ENCODE measurements at regions not wholly inside any gene's neighbourhood (a gene's known extent, or its start where the extent isn't known, plus 50 kb on each side); places are given as distances from the start of the nearest gene placed in this dataset.

GRCh38 chr13:71067165-71067815 lies 799.7 kb downstream of the DACH1 start:
- DNase-seq: peak in 1 of 2 experiments; percentile 8

GRCh38 chr13:71056581-71056980 lies 810.4 kb downstream of the DACH1 start:
- no peak for DNase-seq

- no peak for DNase-seq
Observed at GRCh38 chr13:71055644-71056043, 811.4 kb downstream of the DACH1 start.

GRCh38 chr13:71055047-71055446 lies 812.0 kb downstream of the DACH1 start:
- DNase-seq: no peak

DNA sequence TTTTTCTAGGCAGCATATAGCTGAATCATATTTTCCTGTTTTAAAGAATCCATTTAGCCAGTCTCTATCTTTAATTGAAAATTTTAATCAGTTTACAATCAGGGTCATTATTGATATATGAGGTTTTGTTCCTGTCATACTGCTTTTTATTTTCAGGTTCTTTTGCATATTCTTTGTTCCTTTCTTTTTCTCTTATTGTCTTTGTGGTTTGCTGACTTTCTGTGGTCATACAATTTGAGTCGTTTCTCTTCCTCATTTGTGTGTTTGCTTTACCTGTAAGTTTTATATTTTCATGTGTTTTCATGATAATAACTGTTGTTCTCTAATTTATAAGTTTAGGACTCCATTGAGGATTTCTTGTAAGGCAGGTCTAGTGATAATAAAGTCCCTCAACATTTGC lies 812.6 kb downstream of the DACH1 start:
- no peak for DNase-seq

GRCh38 chr13:71051573-71051972 lies 815.4 kb downstream of the DACH1 start:
- DNase-seq: no peak

DNA sequence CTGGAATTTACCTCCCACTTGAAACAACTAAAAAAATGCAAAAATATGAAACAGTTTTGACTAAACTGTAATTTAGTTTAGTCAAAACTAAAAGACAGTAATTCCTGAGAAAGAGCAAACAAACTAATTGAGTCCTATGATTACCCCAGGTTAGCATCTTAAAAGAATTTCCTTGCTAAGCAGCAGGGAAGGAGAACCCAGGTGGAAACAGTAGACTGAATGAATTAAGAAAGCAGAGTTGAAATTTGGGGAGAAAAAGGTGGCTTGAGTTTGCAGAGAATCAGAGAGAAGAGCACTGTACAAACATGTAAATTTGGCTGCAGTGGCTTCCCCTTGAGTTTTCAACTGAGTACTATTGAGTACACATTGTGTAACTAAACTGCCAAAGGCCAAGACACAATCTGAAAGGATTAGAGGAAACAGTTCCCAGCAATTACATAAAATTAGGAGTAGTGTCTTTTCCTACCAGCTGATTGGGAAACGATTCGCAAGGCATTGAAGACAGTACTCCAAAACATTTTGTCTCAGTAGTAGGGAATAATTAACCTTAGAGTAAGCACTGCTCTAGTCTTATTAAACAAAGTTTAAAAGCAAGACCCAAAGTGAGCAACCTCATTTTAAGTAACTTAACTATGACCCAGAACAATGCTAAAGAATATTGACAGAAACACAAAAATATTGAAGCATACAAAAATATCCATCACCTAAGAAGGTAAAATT lies 820.5 kb downstream of the DACH1 start:
- DNase-seq: no peak

DNA sequence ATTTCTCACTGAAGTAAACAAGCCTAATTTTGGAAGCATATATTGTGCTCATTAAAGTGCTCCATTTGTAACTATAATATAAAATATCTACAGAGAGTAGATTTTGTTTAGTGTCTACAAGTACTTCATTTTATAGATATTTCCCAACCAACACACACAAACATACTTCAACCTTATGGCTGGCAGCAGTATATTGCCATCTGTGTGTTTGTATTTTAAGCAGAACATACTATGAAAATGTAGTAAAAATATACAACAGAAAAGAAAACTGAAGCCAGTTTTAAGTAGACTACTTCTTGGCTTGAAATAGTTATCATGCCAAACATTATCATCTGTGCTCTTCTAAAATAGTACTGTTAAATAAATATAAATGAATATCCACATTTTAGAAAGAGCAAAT lies 821.9 kb downstream of the DACH1 start:
- no peak for DNase-seq

GRCh38 chr13:71039440-71039839 lies 827.6 kb downstream of the DACH1 start:
- no peak for DNase-seq

DNA sequence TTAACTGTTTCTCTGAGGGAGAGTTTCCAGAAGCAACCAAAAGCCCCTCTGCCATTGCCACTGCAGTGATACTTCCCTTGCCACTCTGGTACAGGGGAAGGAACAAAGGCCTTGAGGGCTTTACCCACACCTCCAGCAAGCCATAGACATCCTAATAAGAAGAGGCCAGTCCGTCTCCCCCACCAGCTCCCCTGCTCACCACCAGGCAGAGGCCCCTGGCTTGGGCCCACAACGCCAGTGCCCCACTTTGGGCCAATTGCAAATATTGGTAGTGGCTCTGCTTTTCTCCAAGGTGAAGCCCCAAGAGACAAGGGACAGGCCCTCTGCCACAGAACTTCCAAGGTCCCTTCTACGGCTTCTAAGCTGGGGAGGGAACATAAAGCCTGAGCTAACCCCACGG lies 833.0 kb downstream of the DACH1 start:
- DNase-seq: no peak

DNA sequence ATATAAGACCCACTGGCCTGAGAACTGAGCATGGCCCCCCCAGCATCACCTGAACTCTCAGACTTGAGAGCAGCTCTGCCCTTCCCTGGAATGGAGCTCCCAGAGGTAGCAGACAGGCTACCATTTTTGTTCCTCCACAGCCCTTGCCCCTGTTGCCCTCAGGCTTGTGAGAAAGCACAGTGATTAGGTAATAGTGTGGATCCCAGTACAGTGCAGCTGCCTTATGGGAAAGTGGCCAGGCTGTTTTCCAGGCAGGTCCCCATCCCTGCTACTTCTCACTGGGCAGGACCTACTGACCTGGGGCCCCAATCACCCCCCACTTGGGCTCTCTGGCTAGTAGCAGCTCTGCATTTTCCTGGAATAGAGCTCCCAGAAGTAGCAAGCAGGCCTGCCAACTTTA lies 834.0 kb downstream of the DACH1 start:
- DNase-seq: no peak

- DNase-seq: no peak
Observed at GRCh38 chr13:71030784-71031183, 836.2 kb downstream of the DACH1 start.

GRCh38 chr13:71028884-71029283 lies 838.1 kb downstream of the DACH1 start:
- no peak for DNase-seq

DNA sequence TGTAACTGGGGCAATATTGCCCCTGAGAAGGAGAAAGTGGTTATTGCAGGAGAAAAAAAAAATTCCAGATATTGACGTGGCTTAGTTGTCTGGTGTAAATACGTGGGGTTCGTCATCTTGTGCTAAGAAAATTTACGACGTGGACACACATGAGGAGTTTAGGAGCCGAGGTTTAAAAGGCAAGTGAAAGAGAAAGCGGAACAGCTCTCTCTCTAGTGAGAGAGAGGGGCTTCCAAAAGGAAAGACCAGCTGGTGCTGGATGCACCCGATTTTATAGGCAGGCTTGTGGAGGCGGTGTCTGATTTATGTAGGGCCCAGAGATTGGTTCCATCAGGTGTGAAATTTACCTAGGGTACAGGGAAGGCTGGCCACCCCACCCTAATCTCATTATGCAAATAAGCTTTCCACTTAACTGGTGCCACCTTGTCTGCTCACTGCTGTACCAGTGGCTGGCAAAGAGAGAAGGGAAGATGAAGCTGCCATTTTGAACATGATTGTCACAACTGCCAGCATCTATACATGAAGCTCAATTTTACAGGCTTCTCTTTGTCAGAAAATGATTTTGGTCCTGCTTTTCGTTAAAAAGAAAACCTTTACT lies 845.1 kb downstream of the DACH1 start:
- no peak for DNase-seq

DNA sequence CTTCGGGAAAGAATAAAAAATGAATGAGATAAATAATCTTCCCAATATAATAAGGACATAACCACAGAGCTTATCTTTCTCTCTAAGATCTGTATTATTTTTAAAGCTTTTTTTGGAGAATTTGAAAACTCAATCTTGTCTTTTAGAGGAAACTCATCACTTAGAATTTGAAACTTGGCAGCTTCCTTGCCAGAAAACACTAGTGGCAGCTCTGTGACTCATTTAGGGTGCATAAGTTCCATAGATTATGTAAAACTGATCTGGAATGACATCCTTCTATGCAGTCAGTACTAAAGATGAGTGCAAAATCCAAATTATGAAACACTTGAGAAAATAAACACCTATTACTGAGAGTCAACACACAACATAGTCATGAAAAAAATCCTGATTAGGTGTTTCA lies 848.0 kb downstream of the DACH1 start:
- no peak for DNase-seq

GRCh38 chr13:71018544-71018943 lies 848.5 kb downstream of the DACH1 start:
- no peak for DNase-seq

- no peak for DNase-seq
Observed at GRCh38 chr13:71017607-71018006, 849.4 kb downstream of the DACH1 start.

DNA sequence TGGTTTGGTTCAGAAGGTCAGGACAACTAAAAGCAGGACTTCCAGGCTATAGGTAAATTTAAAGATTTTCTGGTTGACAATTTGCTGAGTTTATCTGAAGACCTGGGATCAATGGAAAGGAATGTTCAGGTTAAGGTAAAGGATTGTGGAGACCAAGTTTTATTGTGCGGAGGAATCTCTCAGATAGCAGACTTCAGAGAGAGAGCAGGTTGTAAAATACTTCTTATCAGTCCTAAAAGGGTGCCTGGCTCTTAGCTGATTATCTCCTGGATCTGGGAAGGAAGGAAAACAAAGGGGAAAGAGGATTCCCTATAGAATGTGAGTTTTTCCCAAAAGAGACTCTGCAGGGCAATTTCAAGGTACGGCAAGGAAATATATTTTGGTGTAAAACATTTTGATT lies 851.5 kb downstream of the DACH1 start:
- DNase-seq: no peak

DNA sequence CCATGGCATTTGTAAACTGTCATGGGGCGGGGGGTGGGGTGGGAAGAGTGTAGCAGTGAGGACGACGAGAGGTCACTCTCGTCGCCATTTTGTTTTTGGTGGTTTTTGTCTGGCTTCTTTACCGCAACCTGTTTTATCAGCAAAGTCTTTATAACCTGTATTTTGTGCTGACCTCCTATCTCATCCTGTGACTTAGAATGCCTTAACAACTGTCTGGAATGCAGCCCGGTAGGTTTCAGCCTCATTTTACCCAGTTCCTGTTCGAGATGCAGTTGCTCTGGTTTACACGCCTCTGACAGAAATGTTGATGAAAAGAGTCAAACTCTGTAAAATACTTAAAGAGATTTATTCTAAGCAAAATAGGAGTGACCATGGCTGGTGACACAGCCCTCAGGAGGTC lies 852.0 kb downstream of the DACH1 start:
- no peak for DNase-seq

GRCh38 chr13:71005919-71006318 lies 861.1 kb downstream of the DACH1 start:
- no peak for DNase-seq

DNA sequence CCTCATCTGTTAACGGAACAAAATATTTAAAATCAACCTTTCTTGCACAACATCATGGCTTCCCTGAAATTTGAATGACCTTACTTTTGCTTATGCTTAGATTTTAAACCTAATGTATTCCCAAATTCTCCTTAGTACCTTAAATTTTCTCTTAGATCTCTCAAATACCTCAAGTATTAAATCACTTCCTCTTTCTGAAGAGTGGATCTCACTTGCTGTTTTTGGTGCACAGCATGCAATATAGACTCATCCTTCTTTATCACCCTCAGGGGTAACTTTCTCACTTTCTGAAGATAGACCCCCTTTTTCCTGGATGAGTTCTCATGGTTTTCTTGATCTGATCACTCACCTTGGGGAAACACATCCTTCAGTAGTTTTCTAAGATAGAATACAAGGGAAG lies 871.7 kb downstream of the DACH1 start:
- no peak for DNase-seq

- DNase-seq: peak in 1 of 2 experiments; percentile 4
Observed at GRCh38 chr13:70994191-70994590, 872.8 kb downstream of the DACH1 start.

DNA sequence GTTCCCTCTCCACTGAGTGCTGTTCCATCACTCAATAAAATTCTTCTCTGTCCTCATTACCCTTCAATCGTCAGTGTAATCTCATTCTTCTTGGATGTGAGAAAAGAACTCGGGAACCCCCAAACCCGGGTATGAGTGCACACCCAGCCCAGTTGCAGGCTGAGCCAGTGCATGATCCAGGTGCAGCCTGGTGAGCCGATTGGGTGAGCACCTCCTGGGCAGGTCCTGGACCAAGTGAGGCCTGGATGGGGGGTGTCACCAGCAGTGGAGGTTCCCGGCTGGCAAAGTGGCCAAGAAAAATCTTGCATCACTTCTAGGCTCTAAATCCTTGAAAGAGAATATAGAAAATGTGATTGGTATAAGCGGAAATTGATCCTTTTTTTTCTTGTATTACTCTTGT lies 878.8 kb upstream of the KLHL1 start:
- DNase-seq: no peak

- no peak for DNase-seq
Observed at GRCh38 chr13:70985371-70985770, 877.1 kb upstream of the KLHL1 start.

Data from SHP77 (cell line).